NOMO-1 (cell line): ENCODE measurements at regions not wholly inside any gene's neighbourhood (a gene's known extent, or its start where the extent isn't known, plus 50 kb on each side); places are given as distances from the start of the nearest gene placed in this dataset.
"Not testable (repeated sequence)": the region's sequence is repeated elsewhere in the genome, so short reads cannot be mapped to it uniquely, and the experiment has no call there.

ENCODE experiments used
- DNase-seq, 2 experiments: peaks; one replicate each; lab custom pipeline; 2025; ENCODE audit not compliant: unreplicated experiment in 2 of 2; lab: John Stamatoyannopoulos, UW

GRCh38 chr2:128413718-128414341 is 95.2 kb upstream of the HS6ST1 start:
- no peak for DNase-seq

GRCh38 chr2:128414351-128414750 is 95.7 kb upstream of the HS6ST1 start:
- no peak for DNase-seq

- DNase-seq: no peak
Measured at GRCh38 chr2:128414946-128415778, 96.5 kb upstream of the HS6ST1 start.

- DNase-seq: no peak
Measured at GRCh38 chr2:128415779-128416061, 97.1 kb upstream of the HS6ST1 start.

- no peak for DNase-seq
Measured at GRCh38 chr2:128416109-128416785, 97.6 kb upstream of the HS6ST1 start.

- no peak for DNase-seq
Measured at GRCh38 chr2:128416806-128417205, 98.1 kb upstream of the HS6ST1 start.

GRCh38 chr2:128417264-128417663 is 98.6 kb upstream of the HS6ST1 start:
- not testable (repeated sequence) for DNase-seq

- no peak for DNase-seq
Measured at GRCh38 chr2:128420131-128420530, 101.5 kb upstream of the HS6ST1 start.

GRCh38 chr2:128420776-128421175 is 102.1 kb upstream of the HS6ST1 start:
- DNase-seq: no peak

GRCh38 chr2:128421286-128421685 is 102.6 kb upstream of the HS6ST1 start:
- no peak for DNase-seq

- DNase-seq: no peak
Measured at GRCh38 chr2:128421861-128422311, 103.2 kb upstream of the HS6ST1 start.

GRCh38 chr2:128422571-128422970 is 103.9 kb upstream of the HS6ST1 start:
- no peak for DNase-seq

- DNase-seq: no peak
Measured at GRCh38 chr2:128423788-128424165, 105.1 kb upstream of the HS6ST1 start.

GRCh38 chr2:128424406-128425171 is 105.9 kb upstream of the HS6ST1 start:
- DNase-seq: no peak

- DNase-seq: no peak
Measured at GRCh38 chr2:128425216-128425615, 106.5 kb upstream of the HS6ST1 start.

- DNase-seq: no peak
Measured at GRCh38 chr2:128425731-128426620, 107.3 kb upstream of the HS6ST1 start.

- no peak for DNase-seq
Measured at GRCh38 chr2:128427413-128427755, 108.7 kb upstream of the HS6ST1 start.

- DNase-seq: no peak
Measured at GRCh38 chr2:128428415-128428814, 109.7 kb upstream of the HS6ST1 start.

GRCh38 chr2:128432423-128432822 is 113.8 kb upstream of the HS6ST1 start:
- DNase-seq: no peak

GRCh38 chr2:128433911-128434550 is 115.4 kb upstream of the HS6ST1 start:
- DNase-seq: no peak
